HL-60 (cell line): ENCODE measurements at regions not wholly inside any gene's neighbourhood (a gene's known extent, or its start where the extent isn't known, plus 50 kb on each side); places are given as distances from the start of the nearest gene placed in this dataset.

Source experiments
- CTCF ChIP-seq: IDR thresholded peaks from one replicate; pipeline ENCODE4 v1.5.1; 2011; ENCODE audit warnings: low read length, control low read depth, inconsistent platforms; ENCODE audit not compliant: insufficient read depth
- GABPA ChIP-seq: IDR thresholded peaks from 2 replicates; pipeline ENCODE4 v1.6.1; 2012; ENCODE audit warnings: low read depth
- POLR2AphosphoS5 ChIP-seq: IDR thresholded peaks from 2 replicates; pipeline ENCODE4 v1.6.1; 2012; ENCODE audit warnings: low read depth
- SPI1 ChIP-seq: IDR thresholded peaks from 2 replicates; pipeline ENCODE4 v1.6.1; 2012; ENCODE audit warnings: low read depth, mild to moderate bottlenecking, borderline replicate concordance

GRCh38 chr5:144015961-144016360 lies 154.5 kb downstream of the YIPF5 start:
- TF ChIP-seq CTCF (no peak), GABPA (no peak), POLR2AphosphoS5 (no peak), SPI1 (no peak)
